Right hindlimb (tissue), 1 donor: ENCODE measurements at regions not wholly inside any gene's neighbourhood (a gene's known extent, or its start where the extent isn't known, plus 50 kb on each side); places are given as distances from the start of the nearest gene placed in this dataset.

Experiments
- DNase-seq: peaks from one replicate; pipeline ENCODE4 v3.0.0-alpha.2; 2018

DNA sequence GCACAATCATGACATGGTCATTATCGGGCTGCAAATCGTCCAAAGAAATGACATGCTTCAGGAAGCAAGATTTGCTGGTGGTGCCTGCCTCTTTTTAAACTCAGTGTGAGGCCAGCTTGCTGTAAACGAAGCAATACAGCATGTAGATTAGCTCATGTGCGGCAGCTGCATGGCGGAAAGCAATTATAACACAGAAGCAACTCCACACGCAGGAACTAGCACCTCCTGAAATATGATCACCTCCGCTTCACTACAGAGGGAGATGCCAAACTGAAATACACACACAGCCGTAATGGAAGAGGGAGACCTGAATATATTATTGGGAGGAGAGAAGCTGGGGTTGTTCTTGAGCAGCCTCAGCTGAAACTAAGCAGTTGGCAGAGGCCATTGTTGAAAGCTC lies 312.5 kb downstream of the PSAT1 start:
- DNase-seq, result no peak

- no peak for DNase-seq
Observed at GRCh38 chr9:78612091-78612490, 315.2 kb downstream of the PSAT1 start.

DNA sequence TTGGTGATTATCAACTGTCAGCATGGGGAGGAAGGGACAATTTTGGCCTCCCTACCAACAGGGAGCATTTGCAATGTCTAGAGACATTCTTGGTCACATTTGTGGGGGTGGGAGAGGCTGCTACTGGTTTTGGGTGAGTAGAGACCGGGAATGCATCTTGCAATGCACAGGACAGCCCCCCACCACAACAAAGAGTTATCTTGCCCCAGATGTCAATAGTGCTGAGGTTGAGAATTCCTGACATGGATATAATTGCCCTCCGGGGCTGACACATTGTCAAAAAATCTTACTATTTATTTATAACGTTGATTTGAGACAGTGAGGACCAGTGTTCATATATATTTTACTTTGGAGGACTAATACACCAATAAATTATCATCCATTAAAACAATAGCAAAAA lies 316.1 kb downstream of the PSAT1 start:
- no peak for DNase-seq

DNA sequence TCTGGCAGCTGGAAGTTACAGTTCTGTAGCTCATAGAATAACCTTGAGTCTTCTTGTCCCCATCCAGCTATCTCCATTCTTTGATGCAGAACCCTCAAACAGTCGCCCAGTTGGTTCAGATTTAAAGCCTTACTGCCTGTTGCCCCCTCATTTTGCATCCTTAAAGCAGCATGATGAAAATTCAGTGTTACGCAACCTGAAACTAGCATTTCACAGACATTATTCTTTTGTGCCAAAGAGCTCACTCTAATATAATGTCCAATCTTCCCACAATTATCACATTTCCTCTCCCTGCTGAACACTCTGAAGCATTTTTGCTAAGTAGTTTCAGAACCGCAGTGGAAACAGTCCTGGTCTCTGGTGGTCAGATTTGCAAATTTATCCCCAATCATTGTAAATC lies 318.0 kb downstream of the PSAT1 start:
- no peak for DNase-seq

GRCh38 chr9:78615372-78615771 lies 318.4 kb downstream of the PSAT1 start:
- DNase-seq, result no peak

DNA sequence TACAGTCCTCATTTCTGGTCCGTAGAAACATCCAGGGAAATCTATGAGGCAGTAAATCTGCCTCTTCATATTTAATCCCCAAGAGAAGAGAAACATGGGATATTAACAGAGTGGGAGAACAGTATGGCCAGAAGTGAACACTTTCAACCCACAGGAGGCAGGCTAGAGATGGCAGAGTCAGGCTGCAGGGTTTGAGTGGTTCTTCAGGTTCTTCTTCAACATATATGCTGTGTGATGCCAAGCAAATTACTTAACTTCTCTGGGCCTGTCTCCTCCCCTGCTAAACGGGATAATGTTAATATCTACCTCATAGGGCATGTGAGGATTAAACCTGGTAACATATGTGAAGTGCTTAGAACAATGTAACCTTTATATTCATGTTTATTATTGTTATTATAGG lies 321.8 kb downstream of the PSAT1 start:
- no peak for DNase-seq

DNA sequence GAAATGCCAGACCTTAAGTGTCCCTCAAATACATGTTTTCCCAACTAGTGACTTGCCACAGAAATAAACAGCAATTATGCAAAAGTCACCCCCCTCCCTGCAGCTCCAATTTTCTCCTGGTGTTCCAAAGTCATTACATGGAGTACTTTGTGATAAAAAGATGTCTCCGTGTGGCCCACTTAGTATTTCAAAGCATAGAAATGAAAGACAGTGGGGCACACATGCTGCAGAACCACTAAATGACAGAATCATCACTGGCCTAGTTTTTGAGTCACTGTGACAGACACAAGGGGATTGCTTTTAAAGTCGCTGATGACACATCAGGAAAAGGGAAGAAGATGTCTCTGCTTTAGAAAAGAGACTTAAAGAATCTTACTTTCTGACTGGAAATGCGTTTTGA lies 323.4 kb downstream of the PSAT1 start:
- DNase-seq, result no peak

DNA sequence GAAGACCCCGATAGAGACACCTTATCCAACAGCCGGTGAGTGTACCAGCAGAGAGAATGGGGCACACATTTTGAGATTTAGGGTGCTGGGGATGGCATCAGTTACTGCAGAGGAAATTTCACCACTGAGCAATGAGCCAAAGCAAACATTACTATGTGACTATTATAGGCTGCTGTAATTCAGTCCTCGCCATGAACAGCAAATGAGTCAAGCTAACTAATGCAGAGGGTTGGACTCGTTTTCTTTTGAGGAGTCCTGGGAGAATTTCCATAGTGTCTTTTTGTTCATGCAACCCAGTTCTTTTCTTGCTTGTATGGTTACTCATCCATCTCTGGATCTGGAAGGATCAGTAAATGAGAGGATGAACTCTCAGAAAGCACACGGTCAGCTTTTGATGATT lies 323.8 kb downstream of the PSAT1 start:
- no peak for DNase-seq

- no peak for DNase-seq
Observed at GRCh38 chr9:78622126-78622525, 325.2 kb downstream of the PSAT1 start.

DNA sequence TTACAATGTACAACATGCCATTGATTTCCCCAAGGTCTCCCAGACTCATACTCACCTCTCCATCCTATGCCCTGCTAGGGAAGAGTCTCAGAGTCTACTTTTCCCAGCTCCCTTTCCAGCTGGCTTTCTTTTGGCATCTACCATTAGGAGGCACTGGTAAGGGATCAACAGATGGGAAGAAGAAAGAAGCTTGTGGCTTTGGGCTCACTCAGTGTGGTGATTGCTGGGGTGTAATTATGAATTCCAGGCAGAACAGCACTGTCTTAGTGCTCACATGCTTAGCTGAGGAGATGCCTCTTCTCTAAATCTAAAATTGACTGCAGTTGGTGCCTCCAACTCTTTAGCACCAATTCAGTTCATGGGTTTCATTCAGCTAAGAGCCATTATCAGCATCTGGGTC lies 330.0 kb downstream of the PSAT1 start:
- peak; percentile 21 for DNase-seq

- DNase-seq, result no peak
Observed at GRCh38 chr9:78630966-78631365, 334.0 kb downstream of the PSAT1 start.

GRCh38 chr9:78640728-78641127 lies 343.8 kb downstream of the PSAT1 start:
- DNase-seq, result no peak

- no peak for DNase-seq
Observed at GRCh38 chr9:78644359-78644758, 347.4 kb downstream of the PSAT1 start.

DNA sequence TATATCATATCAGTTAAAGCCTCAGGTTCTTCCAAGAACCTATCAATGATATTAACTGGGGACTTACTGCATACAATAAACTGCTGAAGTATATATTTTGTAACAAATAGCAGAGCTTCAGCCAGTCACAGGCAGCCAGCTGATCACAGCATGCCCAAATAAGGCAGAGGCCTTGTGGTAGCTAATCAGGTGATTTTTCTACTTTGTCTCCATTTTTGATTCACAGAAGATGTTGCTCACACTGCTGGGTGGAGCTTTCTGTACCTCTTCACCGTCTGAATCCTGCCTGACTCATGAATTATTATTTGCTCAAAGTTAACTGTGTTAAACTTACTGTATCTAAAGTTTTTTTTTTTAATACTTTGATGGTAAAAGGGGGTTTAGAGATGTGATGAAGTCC lies 357.4 kb downstream of the PSAT1 start:
- DNase-seq, result no peak

GRCh38 chr9:78663369-78663768 lies 366.4 kb downstream of the PSAT1 start:
- DNase-seq, result no peak

DNA sequence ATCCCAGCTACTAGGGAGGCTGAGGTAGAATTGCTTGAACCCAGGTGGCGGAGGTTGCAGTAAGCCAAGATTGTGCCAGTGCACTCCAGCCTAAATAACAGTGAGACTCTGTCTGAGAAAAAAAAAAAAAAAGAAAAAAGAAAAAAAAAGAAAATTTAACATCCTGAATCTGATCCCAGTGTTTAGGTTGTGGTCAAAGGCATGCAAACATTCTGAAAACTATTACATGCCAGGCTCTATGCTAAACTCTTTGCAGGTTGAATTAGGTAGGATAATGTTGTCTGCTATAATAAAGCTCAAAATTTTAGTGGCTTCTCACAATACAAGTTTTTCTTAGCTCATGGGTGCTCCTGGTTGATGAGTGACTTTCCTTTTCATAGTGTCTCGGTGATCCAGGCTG lies 367.4 kb downstream of the PSAT1 start:
- no peak for DNase-seq

GRCh38 chr9:78666818-78667414 lies 370.0 kb downstream of the PSAT1 start:
- no peak for DNase-seq

DNA sequence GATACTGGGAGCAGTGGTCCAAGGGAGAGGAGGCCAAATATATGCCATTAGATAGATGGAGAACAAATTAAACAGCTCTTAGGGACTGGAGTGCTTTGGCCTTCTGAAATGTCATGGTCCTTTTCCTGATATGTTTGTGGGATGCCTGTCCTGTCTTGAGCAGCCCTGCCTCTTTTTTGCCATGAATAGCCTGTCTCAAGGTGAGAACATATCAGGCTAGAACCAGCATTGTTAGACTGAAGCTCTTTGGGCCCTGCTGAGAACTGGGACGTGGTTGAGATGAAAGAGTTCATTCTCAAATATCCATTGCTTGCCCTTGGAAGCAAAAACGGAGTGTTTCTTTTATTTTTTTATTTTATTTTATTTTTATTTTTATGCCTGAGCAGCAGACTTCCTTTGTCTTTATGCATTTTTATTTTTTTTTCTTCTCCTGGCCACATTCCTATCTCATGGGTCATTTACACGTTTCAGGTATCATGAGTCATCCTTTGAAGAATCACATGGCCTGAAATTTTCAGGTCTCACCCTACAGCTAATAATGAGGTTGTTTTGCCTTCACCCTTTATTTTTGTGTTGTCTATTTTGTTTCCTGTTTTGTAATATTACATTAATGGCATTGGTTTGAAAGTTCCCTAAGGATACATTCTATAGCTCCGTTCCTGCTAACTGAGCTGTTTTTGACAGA lies 371.4 kb downstream of the PSAT1 start:
- no peak for DNase-seq

- no peak for DNase-seq
Observed at GRCh38 chr9:78669591-78669990, 372.7 kb downstream of the PSAT1 start.

- no peak for DNase-seq
Observed at GRCh38 chr9:78671785-78672184, 374.9 kb downstream of the PSAT1 start.

GRCh38 chr9:78674874-78675273 lies 377.9 kb downstream of the PSAT1 start:
- DNase-seq, result no peak

DNA sequence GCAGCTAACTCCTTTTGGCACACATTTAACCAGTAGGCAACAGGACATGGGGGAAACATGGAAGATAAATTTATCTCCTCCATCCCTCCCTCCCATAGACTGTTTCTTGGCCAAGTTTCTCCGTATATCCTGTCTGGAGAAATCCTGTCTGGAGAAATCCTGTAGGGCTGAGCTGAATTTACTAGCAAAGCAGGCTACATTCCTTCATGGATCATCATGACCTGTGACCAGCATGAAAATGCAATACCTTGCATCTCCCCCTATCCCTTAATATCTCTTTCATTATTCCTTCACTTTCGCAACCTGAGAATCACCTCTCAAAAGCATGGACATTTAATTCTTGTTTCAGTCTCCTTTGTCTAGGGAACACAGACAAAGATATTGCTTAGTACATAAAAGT lies 379.1 kb downstream of the PSAT1 start:
- DNase-seq, result no peak

DNA sequence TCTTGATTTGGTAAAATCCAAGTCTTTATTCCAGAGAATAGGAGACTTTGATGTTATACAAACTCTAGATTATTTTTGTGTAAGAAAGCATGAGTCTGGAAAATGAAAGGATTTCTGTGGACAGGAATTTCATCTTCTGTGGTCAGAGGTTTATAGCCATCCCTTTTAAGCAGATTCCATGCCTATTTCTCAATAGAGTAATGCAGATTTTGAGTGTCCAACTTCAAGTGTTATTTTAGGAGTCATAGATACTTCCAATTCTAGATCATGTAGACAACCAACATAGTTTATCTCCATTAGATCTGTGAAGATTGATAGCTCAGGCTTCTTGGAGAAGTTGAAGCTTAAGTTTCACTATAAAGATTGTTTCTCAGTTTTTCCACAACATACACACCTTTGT lies 379.7 kb downstream of the PSAT1 start:
- no peak for DNase-seq

GRCh38 chr9:78677326-78677725 lies 380.4 kb downstream of the PSAT1 start:
- no peak for DNase-seq

- DNase-seq, result no peak
Observed at GRCh38 chr9:78678877-78679276, 382.0 kb downstream of the PSAT1 start.
